ENCODE measurements at regions not wholly inside any gene's neighbourhood (a gene's known extent, or its start where the extent isn't known, plus 50 kb on each side); places are given as distances from the start of the nearest gene placed in this dataset.

GRCh38 chr10:46229144-46229563 lies 57.6 kb upstream of the ANTXRL start:
- DNase-seq = peak; percentile 19

- no peak for DNase-seq
Measured at GRCh38 chr10:46230615-46231014, 56.2 kb upstream of the ANTXRL start.

DNA sequence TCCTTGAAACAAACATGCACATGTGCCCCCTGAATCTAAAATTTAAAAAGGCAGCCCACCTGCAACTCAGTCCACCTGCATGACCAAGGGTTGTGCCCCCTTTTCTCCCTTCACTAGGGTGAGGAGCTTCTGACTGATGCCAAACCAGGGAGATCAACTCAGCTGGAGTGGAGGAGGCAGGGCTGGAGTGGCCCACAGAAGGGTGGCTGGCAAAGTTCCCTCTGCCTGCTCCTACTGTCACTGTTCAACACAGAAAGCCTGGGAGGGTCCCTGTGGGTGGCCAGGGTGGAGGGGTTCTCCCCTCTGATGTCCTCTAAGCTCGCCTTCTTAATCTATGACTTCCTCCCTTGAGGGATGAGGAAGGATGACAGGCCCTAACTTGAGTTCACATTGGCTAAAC lies 55.7 kb upstream of the ANTXRL start:
- no peak for DNase-seq

GRCh38 chr10:46232084-46232483 lies 54.7 kb upstream of the ANTXRL start:
- DNase-seq = no peak

- no peak for DNase-seq
Measured at GRCh38 chr10:46232666-46233065, 54.1 kb upstream of the ANTXRL start.

DNA sequence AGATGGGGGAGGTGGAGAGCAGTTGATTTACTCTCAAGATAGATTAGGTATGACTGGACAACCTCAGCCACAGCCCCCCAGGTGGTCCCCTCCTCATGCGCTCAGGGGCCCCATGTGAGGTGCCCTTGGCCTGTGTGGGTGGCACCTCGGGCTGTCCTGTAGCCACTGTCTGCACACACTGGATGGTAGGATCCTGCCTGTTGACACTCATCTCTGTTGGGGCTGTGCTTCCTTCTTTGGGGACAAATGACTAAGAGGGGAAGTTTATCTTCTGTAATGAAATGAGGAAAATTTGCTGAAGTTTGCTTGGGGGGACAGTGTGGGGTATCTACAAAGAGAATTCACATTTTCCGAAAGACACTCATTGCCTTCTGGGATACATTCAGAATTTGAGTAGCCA lies 53.6 kb upstream of the ANTXRL start:
- DNase-seq = no peak

- no peak for DNase-seq
Measured at GRCh38 chr10:46234026-46234425, 52.8 kb upstream of the ANTXRL start.

DNA sequence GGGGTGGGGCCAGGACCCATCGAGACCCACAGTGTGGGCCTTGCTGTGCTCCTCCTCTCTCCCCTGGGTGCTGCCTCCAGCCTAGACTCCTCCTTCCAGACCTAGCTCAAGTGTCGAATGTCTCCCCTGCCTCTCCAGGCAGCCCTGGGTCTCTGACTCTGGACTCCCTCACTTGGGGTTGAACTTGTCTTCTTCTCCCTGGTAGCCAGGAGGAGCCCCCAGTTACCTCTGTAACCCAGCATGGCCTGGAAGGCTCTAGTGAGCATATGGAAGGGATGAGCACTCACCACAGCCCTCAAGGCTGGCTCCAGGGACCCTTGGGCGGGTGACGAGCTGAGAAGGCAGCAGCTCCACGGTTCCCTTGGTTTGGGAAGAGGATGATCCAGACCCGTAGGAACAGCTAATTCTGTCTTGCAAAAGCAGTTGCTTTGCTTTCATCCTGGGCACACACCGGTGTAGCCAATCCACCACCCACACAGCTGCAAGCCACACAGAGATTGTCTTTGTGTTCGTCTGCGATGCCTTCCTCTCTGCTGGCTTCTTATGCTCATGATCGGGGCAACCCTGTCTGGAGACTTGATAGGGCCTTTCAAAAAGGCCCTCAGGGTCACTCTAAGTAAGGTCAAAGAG lies 52.3 kb upstream of the ANTXRL start:
- DNase-seq = peak; percentile 1

GRCh38 chr10:46235705-46236545 lies 50.9 kb upstream of the ANTXRL start:
- DNase-seq = peak; percentile 2

DNA sequence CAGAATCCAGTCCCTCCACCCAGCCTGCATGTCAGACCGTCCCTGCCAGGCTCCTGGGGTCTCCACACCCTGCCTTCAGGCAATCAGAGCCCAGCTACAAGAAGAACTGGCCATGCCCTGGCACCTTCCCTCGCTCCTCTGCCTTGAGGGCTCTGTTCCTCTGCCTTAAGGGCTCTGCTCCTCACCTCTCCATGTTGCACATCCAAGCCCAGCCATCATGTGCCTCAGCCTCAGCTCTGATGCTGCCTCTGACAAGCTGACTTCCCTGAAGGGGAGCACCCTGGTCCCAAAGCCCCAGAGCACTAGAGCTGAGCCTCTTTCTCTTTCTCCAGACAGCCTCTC lies 50.3 kb upstream of the ANTXRL start:
- DNase-seq = peak; percentile 2

DNA sequence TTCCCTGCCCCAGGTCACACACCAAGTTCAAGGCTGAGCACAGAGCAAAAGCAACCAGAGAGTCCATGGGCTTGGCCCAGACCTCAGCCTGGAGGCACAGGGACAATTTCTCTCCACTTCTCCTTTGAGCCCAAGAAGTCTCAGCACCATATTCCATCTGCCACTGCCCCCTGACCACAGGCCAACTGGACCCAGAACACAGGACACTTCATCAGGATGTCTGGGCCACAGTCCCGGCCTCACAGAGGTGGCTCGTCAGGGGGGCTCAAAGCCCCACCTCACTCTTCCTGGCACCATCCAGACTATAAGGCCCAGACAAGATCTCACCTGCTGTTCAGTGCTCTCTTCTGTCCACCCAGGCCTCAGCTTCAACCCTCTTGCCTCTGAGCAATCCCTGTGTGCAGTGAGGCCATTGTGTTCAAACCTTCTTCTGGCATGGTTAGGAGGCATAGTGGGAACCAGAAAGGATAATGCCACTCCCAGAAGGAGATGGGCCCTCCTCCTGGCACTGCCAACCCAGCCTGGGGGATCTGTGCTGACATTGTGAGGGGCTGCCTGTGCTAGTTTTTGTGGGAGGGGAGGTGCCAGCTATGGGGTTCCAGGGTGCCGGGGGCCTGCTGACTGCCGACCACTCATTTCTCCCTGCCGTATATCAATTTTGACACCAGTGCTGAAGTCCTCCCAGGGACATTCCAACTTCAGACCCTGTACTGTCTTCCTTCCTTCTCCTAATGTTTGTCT lies 49.7 kb upstream of the ANTXRL start:
- DNase-seq = peak; percentile 2
